ENCODE measurements at regions not wholly inside any gene's neighbourhood (a gene's known extent, or its start where the extent isn't known, plus 50 kb on each side); places are given as distances from the start of the nearest gene placed in this dataset.

DNA sequence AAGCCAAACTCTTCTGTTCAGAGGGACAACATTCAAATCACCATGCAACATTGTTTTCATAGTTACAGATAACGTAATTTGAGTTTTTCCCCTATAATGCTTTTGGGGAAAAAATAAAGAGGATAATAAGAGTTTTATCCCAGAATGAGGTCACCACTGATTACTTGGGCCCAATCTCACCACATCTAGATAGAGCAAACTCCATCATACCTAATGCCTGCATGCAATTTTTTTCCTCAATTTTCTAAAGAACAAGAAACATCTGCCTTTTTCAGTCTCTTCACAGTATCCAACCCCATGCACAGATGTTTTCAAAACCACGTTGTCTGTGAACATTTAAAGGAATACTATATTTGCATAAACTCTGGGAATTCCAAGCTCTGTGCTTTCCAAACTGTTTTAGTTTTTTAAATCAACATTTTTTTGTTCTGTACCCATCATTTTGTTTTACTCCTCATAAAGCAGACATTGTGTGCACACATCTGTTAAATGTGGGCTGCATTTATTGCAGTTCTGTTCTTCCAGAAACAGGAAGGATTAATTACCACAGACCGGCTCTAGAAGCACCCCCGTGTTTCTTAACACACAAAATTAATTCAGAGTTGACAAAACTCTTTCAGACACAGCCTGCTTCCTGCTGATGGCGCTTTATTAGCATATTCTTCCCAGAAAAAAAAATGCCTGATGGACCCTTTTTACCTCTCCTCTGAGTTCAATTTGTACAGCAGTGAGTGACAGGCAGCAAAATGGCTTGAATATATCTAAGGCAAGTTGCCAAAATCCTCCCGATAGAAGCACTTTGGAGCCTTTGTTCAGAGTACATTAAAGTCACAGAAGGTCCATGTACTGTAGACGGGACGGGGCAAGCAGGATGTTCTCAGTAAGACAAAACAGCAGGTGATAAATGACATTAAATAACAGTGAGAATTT is 1171.9 kb downstream of the EFNB2 start:
- BruUV-seq (replicated peaks): no TSS peak
- CTCF ChIA-PET (ENCODE audit: unreplicated experiment): no interaction called here
- no peaks in the 10 kb centered on the region for H3K9me2 ChIP-seq (ENCODE audit: insufficient read depth, low read length)
- H4K20me1 ChIP-seq (ENCODE audit: insufficient read depth, low read length): no peaks in the 10 kb centered on the region
- no peak overlapping the region for H3K4me2 ChIP-seq (ENCODE audit: low read length)
- H3K36me3 ChIP-seq (ENCODE audit: insufficient read depth, low read length): no peaks in the 10 kb centered on the region
- H3K9me3 ChIP-seq (ENCODE audit: low read length): no peaks in the 10 kb centered on the region
- no peaks in the 10 kb centered on the region for H3K4me1 ChIP-seq (ENCODE audit: insufficient read depth, low read length, poor library complexity, severe bottlenecking)
- H3K27ac ChIP-seq (ENCODE audit: low read depth, low read length, poor library complexity, severe bottlenecking): no peak overlapping the region
- TF ChIP-seq, protein P1, sequence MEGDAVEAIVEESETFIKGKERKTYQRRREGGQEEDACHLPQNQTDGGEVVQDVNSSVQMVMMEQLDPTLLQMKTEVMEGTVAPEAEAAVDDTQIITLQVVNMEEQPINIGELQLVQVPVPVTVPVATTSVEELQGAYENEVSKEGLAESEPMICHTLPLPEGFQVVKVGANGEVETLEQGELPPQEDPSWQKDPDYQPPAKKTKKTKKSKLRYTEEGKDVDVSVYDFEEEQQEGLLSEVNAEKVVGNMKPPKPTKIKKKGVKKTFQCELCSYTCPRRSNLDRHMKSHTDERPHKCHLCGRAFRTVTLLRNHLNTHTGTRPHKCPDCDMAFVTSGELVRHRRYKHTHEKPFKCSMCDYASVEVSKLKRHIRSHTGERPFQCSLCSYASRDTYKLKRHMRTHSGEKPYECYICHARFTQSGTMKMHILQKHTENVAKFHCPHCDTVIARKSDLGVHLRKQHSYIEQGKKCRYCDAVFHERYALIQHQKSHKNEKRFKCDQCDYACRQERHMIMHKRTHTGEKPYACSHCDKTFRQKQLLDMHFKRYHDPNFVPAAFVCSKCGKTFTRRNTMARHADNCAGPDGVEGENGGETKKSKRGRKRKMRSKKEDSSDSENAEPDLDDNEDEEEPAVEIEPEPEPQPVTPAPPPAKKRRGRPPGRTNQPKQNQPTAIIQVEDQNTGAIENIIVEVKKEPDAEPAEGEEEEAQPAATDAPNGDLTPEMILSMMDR (conservative IDR thresholded peaks at IDR 0.05; ENCODE audit: low read length): no peak
- TF ChIP-seq EZH2phosphoT487 (IDR thresholded peaks at IDR 0.05; ENCODE audit: borderline replicate concordance, low read depth, low read length): no peak
- DNase-seq (ENCODE audit: low spot score): no peak
- no peak overlapping the region for H2AFZ ChIP-seq (ENCODE audit: low read length)
- H3K79me2 ChIP-seq (ENCODE audit: insufficient read depth, low read depth, low read length): no peaks in the 10 kb centered on the region
- POLR2A ChIA-PET: no interaction called here
- intact Hi-C loops (cut with micrococcal nuclease; ENCODE audit: unreplicated experiment): no loop called here
- no peak overlapping the region for H3K4me3 ChIP-seq (ENCODE audit: low read depth, low read length, poor library complexity, severe bottlenecking)

DNA sequence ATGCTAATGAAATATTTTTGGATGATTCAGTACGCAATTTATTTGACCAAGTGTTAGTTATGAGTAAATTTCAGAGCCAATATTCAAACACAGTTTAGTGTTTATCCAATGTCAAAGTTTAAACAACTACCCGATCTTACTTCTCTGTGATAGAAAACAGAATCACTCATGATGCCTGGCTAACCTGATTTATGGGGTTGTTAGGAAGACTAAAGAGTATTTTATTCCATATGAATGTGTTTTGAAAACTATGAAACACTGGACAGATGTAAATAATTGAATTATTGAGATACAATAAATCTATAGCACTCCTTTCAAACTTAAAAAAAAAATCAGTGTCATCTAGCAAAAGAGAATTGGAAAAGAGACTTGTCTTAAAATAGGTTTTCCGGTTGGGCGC is 1181.8 kb downstream of the EFNB2 start:
- no peak overlapping the region for H3K4me3 ChIP-seq (ENCODE audit: low read depth, low read length, poor library complexity, severe bottlenecking)
- no peaks in the 10 kb centered on the region for H3K79me2 ChIP-seq (ENCODE audit: insufficient read depth, low read depth, low read length)
- POLR2A ChIA-PET: no interaction called here
- no peak overlapping the region for H3K27ac ChIP-seq (ENCODE audit: low read depth, low read length, poor library complexity, severe bottlenecking)
- H3K9me3 ChIP-seq (ENCODE audit: low read length): no peaks in the 10 kb centered on the region
- no TSS peak for BruUV-seq (replicated peaks)
- H3K9me2 ChIP-seq (ENCODE audit: insufficient read depth, low read length): no peaks in the 10 kb centered on the region
- no peak for DNase-seq (ENCODE audit: low spot score)
- no peak overlapping the region for H2AFZ ChIP-seq (ENCODE audit: low read length)
- no peaks in the 10 kb centered on the region for H4K20me1 ChIP-seq (ENCODE audit: insufficient read depth, low read length)
- CTCF ChIA-PET (ENCODE audit: unreplicated experiment): no interaction called here
- intact Hi-C loops (cut with micrococcal nuclease; ENCODE audit: unreplicated experiment): no loop called here
- H3K4me2 ChIP-seq (ENCODE audit: low read length): no peak overlapping the region
- no peaks in the 10 kb centered on the region for H3K4me1 ChIP-seq (ENCODE audit: insufficient read depth, low read length, poor library complexity, severe bottlenecking)
- TF ChIP-seq, protein P1 (conservative IDR thresholded peaks at IDR 0.05; ENCODE audit: low read length): no peak
- TF ChIP-seq EZH2phosphoT487 (IDR thresholded peaks at IDR 0.05; ENCODE audit: borderline replicate concordance, low read depth, low read length): no peak
- no peaks in the 10 kb centered on the region for H3K36me3 ChIP-seq (ENCODE audit: insufficient read depth, low read length)

DNA sequence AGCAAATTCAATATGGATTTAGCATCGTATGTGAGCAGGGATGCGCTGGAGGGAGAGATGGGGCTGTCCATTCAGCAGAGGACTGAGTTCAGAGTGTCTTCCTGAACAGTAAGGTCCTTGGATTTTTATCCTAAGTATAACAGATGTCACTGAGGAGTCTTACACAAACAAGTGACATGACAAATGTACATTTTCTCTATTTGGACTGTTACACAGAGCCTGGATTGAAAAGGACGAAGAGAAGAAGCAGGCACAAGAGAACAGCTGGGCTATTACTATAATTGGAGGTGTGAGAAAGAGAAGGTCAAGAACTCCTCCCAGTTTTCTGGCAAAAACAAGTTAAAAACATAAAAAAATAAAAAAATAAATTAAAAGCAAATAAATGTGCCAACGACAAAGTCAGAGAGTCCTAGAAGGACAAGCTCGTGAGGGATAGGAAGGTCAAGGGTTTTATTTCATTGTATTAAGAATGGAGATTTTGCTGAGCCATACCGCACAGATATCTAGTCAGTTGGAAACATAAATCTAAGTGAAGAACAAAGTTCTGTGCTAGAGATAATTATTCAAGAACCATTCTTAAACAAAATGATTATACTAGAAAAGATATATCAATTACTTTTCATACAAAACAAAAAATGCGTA is 1186.3 kb downstream of the EFNB2 start:
- no peaks in the 10 kb centered on the region for H3K36me3 ChIP-seq (ENCODE audit: insufficient read depth, low read length)
- H3K9me3 ChIP-seq (ENCODE audit: low read length): no peaks in the 10 kb centered on the region
- no peak for DNase-seq (ENCODE audit: low spot score)
- ChIA-PET CTCF (ENCODE audit: unreplicated experiment) (no interaction called here), POLR2A (no interaction called here)
- H3K4me1 ChIP-seq (ENCODE audit: insufficient read depth, low read length, poor library complexity, severe bottlenecking): no peaks in the 10 kb centered on the region
- H4K20me1 ChIP-seq (ENCODE audit: insufficient read depth, low read length): no peaks in the 10 kb centered on the region
- no peaks in the 10 kb centered on the region for H3K9me2 ChIP-seq (ENCODE audit: insufficient read depth, low read length)
- TF ChIP-seq EZH2phosphoT487 (IDR thresholded peaks at IDR 0.05; ENCODE audit: borderline replicate concordance, low read depth, low read length): no peak
- TF ChIP-seq, protein P1 (conservative IDR thresholded peaks at IDR 0.05; ENCODE audit: low read length): no peak
- H3K4me2 ChIP-seq (ENCODE audit: low read length): no peak overlapping the region
- H2AFZ ChIP-seq (ENCODE audit: low read length): no peak overlapping the region
- BruUV-seq (replicated peaks): no TSS peak
- no peak overlapping the region for H3K4me3 ChIP-seq (ENCODE audit: low read depth, low read length, poor library complexity, severe bottlenecking)
- H3K27ac ChIP-seq (ENCODE audit: low read depth, low read length, poor library complexity, severe bottlenecking): no peak overlapping the region
- intact Hi-C loops (cut with micrococcal nuclease; ENCODE audit: unreplicated experiment): no loop called here
- no peaks in the 10 kb centered on the region for H3K79me2 ChIP-seq (ENCODE audit: insufficient read depth, low read depth, low read length)

Data from OCI-LY7 (cell line).